PC-3 (cell line): ENCODE measurements at regions not wholly inside any gene's neighbourhood (a gene's known extent, or its start where the extent isn't known, plus 50 kb on each side); places are given as distances from the start of the nearest gene placed in this dataset.
"Not testable (repeated sequence)": the region's sequence is repeated elsewhere in the genome, so short reads cannot be mapped to it uniquely, and the experiment has no call there.

ENCODE experiments used
- ATAC-seq: fragments of 200-7000 bp; cut with Tn5 transposase; 2 replicates; pipeline ENCODE4 v1.9.1; 2020; ENCODE audit warnings: mild to moderate bottlenecking, moderate library complexity
- BruUV-seq: library from RNA; stranded (reverse); fragments of 400-500 nt; replicated peaks from 2 replicates; lab custom pipeline; 2021; lab: Mats Ljungman, UMichigan
- CTCF ChIA-PET: fragments of 300-600 bp; sonication (Branson Sonifier 250); formaldehyde crosslinking; loops from one replicate; lab custom pipeline; 2022; ENCODE audit warnings: antibody characterized with exemption; lab: Charles Lee
- POLR2A ChIA-PET: fragments of 300-600 bp; sonication (Branson Sonifier 250); formaldehyde crosslinking; loops from one replicate; lab custom pipeline; 2022; ENCODE audit warnings: antibody characterized with exemption; ENCODE audit not compliant: unreplicated experiment; lab: Charles Lee
- DNase-seq: peaks from one replicate; pipeline ENCODE4 v3.0.0-alpha.2; 2015
- H2AFZ ChIP-seq: fragments of 300-600 bp; sonication (generic); 2 replicates; pipeline ENCODE4 v1.6.0; 2016; ENCODE audit warnings: antibody characterized with exemption, low read length
- H3F3A ChIP-seq: fragments of 300-600 bp; sonication (generic); one replicate; pipeline ENCODE4 v1.6.0; 2017; ENCODE audit warnings: antibody characterized with exemption, low read length, control low read depth, mild to moderate bottlenecking; ENCODE audit not compliant: unreplicated experiment
- H3K27ac ChIP-seq: fragments of 300-600 bp; sonication (generic); 2 replicates; pipeline ENCODE4 v1.5.1; 2016; ENCODE audit warnings: mild to moderate bottlenecking, low read length
- H3K27me3 ChIP-seq: fragments of 300-600 bp; sonication (generic); 2 replicates; pipeline ENCODE4 v1.6.1; 2016; ENCODE audit warnings: low read length, mixed read lengths
- H3K36me3 ChIP-seq: fragments of 300-600 bp; sonication (generic); 2 replicates; pipeline ENCODE4 v1.6.1; 2016; ENCODE audit warnings: low read depth, mixed run types, low read length, mixed read lengths
- H3K4me1 ChIP-seq: fragments of 300-600 bp; sonication (generic); 2 replicates; pipeline ENCODE4 v1.5.1; 2016; ENCODE audit warnings: low read length; ENCODE audit not compliant: insufficient read depth
- H3K4me2 ChIP-seq: fragments of 300-600 bp; sonication (generic); 2 replicates; pipeline ENCODE4 v1.6.0; 2016; ENCODE audit warnings: low read length
- H3K4me3 ChIP-seq: fragments of 300-600 bp; sonication (generic); 2 replicates; pipeline ENCODE4 v1.5.1; 2016; ENCODE audit warnings: mild to moderate bottlenecking, low read length, mixed read lengths
- H3K79me2 ChIP-seq: fragments of 300-600 bp; sonication (generic); 2 replicates; pipeline ENCODE4 v1.6.1; 2017; ENCODE audit warnings: low read length, mixed read lengths
- H3K9ac ChIP-seq: fragments of 300-600 bp; sonication (generic); 2 replicates; pipeline ENCODE4 v1.6.0; 2016; ENCODE audit warnings: mild to moderate bottlenecking, low read length
- H3K9me2 ChIP-seq: fragments of 300-600 bp; sonication (generic); replicated peaks from 2 replicates; pipeline ENCODE4 v1.6.1; 2016; ENCODE audit warnings: mixed run types, low read length, mixed read lengths
- H3K9me3 ChIP-seq: fragments of 300-600 bp; sonication (generic); 2 replicates; pipeline ENCODE4 v1.6.1; 2016; ENCODE audit warnings: low read length, mixed read lengths
- H4K20me1 ChIP-seq: fragments of 300-600 bp; sonication (generic); 2 replicates; pipeline ENCODE4 v1.6.1; 2016; ENCODE audit warnings: low read length, mixed read lengths
- CTCF ChIP-seq: fragments of 300-600 bp; sonication (generic); conservative IDR thresholded peaks from 2 replicates; pipeline ENCODE4 v1.5.1; 2017; ENCODE audit warnings: antibody characterized with exemption, low read depth, mild to moderate bottlenecking, low read length
- EZH2 ChIP-seq: fragments of 300-600 bp; sonication (generic); IDR thresholded peaks from one replicate; pipeline ENCODE4 v1.6.1; 2017; ENCODE audit warnings: antibody characterized with exemption, mild to moderate bottlenecking, low read length; ENCODE audit not compliant: unreplicated experiment
- EZH2phosphoT487 ChIP-seq: fragments of 300-600 bp; sonication (generic); IDR thresholded peaks from 2 replicates; pipeline ENCODE4 v1.6.1; 2018; ENCODE audit warnings: mild to moderate bottlenecking, antibody characterized with exemption, low read length, borderline replicate concordance
- intact Hi-C: fragments of 100-400 bp; cut with micrococcal nuclease; formaldehyde crosslinking; loops from 2 replicates; pipeline ENCODE4 v1.9.0; 2023

GRCh38 chr1:60847391-60847790, 235.0 kb upstream of the NFIA start:
- no peaks in the 10 kb centered on the region for H4K20me1 ChIP-seq
- ChIA-PET POLR2A (no interaction called here), CTCF (interaction anchor here (0.6 kb wide), 1 partner anchor 1340 kb away, joined by 3 read pairs; no protein-coding TSS in a partner anchor)
- ATAC-seq, result no peak
- no peaks in the 10 kb centered on the region for H3K4me1 ChIP-seq
- BruUV-seq, result no TSS peak
- no peak for DNase-seq
- no peak overlapping the region for H3K4me3 ChIP-seq
- no peaks in the 10 kb centered on the region for H3K36me3 ChIP-seq
- H3K27me3 ChIP-seq, result peaks cover 35% of the 10 kb centered on the region
- no peak overlapping the region for H3K27ac ChIP-seq
- H3F3A ChIP-seq, result no peaks in the 10 kb centered on the region
- H2AFZ ChIP-seq, result no peak overlapping the region
- intact Hi-C loops, result loop anchor here (5.0 kb wide), 2 partner anchors 195 to 490 kb away; no protein-coding TSS in a partner anchor
- H3K9me3 ChIP-seq, result 0 out of 2 replicates have a peak, but pooled peaks cover 4% of the 10 kb centered on the region
- H3K4me2 ChIP-seq, result no peak overlapping the region
- H3K9ac ChIP-seq, result no peak overlapping the region
- TF ChIP-seq EZH2 (no peak), CTCF (no peak), EZH2phosphoT487 (no peak)
- H3K9me2 ChIP-seq, result no peaks in the 10 kb centered on the region
- H3K79me2 ChIP-seq, result no peaks in the 10 kb centered on the region

- CTCF ChIA-PET, H3K27ac ChIP-seq, ATAC-seq, H3K36me3 ChIP-seq, H3K9me2 ChIP-seq, DNase-seq, H3K4me2 ChIP-seq, POLR2A ChIA-PET, H3K9me3 ChIP-seq, H3K4me1 ChIP-seq, H3K9ac ChIP-seq, H4K20me1 ChIP-seq, H2AFZ ChIP-seq, H3K79me2 ChIP-seq, BruUV-seq, H3K4me3 ChIP-seq, H3F3A ChIP-seq: not testable (repeated sequence)
- intact Hi-C loops, result loop anchor here (5.0 kb wide), 2 partner anchors 197 to 492 kb away; no protein-coding TSS in a partner anchor
- peaks cover 28% of the 10 kb centered on the region for H3K27me3 ChIP-seq
These were observed 236.7 kb upstream of the NFIA start for GRCh38 chr1:60845659-60846058.

GRCh38 chr1:60842304-60842703, 240.1 kb upstream of the NFIA start:
- Histone ChIP-seq H3K79me2 (no peaks in the 10 kb centered on the region), H3K4me2 (no peak overlapping the region), H3K4me1 (no peaks in the 10 kb centered on the region), H3K27me3 (peaks cover 42% of the 10 kb centered on the region), H3K9me2 (no peaks in the 10 kb centered on the region), H3K9me3 (no peaks in the 10 kb centered on the region), H3F3A (no peaks in the 10 kb centered on the region), H3K27ac (no peak overlapping the region), H3K9ac (no peak overlapping the region), H3K36me3 (no peaks in the 10 kb centered on the region), H3K4me3 (no peak overlapping the region), H4K20me1 (no peaks in the 10 kb centered on the region), H2AFZ (no peak overlapping the region)
- ChIA-PET POLR2A (no interaction called here), CTCF (no interaction called here)
- ATAC-seq (no peak), DNase-seq (no peak)
- BruUV-seq, result no TSS peak
- TF ChIP-seq EZH2phosphoT487 (no peak), EZH2 (no peak), CTCF (no peak)
- intact Hi-C loops, result no loop called here
